Thoracic aorta (tissue), 2 donors: ENCODE measurements at regions not wholly inside any gene's neighbourhood (a gene's known extent, or its start where the extent isn't known, plus 50 kb on each side); places are given as distances from the start of the nearest gene placed in this dataset.
A peak's percentile ranks its signal among the peaks of the same experiment; 100 is the strongest.

Source experiments
- ATAC-seq: fragments of 150-250 bp; one replicate; pipeline ENCODE4 v1.8.0; 2017; ENCODE audit warnings: low read depth; ENCODE audit not compliant: insufficient number of reproducible peaks, low FRiP score
- DNase-seq: peaks from one replicate; pipeline ENCODE4 v3.0.0-alpha.2; 2020; ENCODE audit warnings: low spot score
- H3K27ac ChIP-seq, 2 donors: fragments of 200-600 bp; sonication (generic); 1 replicate in 1 of 2; 2 replicates in 1 of 2; pipeline ENCODE4 v1.5.1; 2016; ENCODE audit warnings: mild to moderate bottlenecking in 2 of 2, moderate library complexity in 2 of 2
- H3K27me3 ChIP-seq: fragments of 200-600 bp; sonication (generic); replicated peaks from 2 replicates; pipeline ENCODE4 v1.6.0; 2016; ENCODE audit warnings: mild to moderate bottlenecking; ENCODE audit not compliant: insufficient read depth
- H3K36me3 ChIP-seq: fragments of 200-600 bp; sonication (generic); one replicate; pipeline ENCODE4 v1.5.1; 2016
- H3K4me1 ChIP-seq, 2 donors: fragments of 200-600 bp; sonication (generic); 1 replicate in 1 of 2; 2 replicates in 1 of 2; pipeline versions ENCODE4 v1.5.1 to v1.6.0; 2016; ENCODE audit warnings: low read depth in 2 of 2, mild to moderate bottlenecking in 1 of 2; ENCODE audit not compliant: control insufficient read depth in 1 of 2
- H3K4me3 ChIP-seq: fragments of 200-600 bp; sonication (generic); 2 replicates; pipeline ENCODE4 v1.5.1; 2016; ENCODE audit warnings: mild to moderate bottlenecking
- H3K9me3 ChIP-seq: fragments of 200-600 bp; sonication (generic); 2 replicates; pipeline ENCODE4 v1.5.1; 2016
- CTCF ChIP-seq: fragments of 200-600 bp; sonication (generic); IDR thresholded peaks from one replicate; pipeline ENCODE4 v1.5.1; 2019; ENCODE audit warnings: antibody characterized with exemption

DNA sequence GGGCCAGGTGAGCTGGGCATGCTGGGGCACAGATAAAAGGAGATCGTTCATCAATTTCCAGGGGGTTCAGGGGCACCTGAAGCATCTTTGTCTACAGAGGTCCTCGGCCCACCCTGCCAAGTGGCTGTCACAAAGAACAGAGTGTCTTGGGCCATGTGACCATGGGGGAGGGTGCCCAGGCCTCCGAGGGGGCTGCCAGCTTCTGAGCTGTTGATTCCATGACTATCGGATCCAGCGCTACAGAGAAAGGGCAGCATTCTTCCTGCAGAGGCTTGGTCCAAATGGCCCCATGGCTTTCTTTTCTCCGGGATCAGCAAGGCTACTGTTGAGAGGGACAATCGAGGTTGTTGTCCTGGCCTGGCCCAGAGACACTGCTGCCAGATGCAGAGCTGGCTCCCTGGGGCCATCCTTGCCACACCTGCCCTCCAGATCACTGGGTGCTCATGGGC lies 289.2 kb downstream of the ZSWIM6 start:
- H3K27ac ChIP-seq, result peak overlapping the region in 1 of 2 donors; percentile 65
- H3K36me3 ChIP-seq, result no peaks in the 10 kb centered on the region
- TF ChIP-seq CTCF, result no peak
- no peak for ATAC-seq
- H3K9me3 ChIP-seq, result no peaks in the 10 kb centered on the region
- H3K4me1 ChIP-seq, result peaks cover 18 to 43% of the 10 kb centered on the region in 2 donors
- no peaks in the 10 kb centered on the region for H3K27me3 ChIP-seq
- DNase-seq, result no peak
- H3K4me3 ChIP-seq, result no peak overlapping the region

DNA sequence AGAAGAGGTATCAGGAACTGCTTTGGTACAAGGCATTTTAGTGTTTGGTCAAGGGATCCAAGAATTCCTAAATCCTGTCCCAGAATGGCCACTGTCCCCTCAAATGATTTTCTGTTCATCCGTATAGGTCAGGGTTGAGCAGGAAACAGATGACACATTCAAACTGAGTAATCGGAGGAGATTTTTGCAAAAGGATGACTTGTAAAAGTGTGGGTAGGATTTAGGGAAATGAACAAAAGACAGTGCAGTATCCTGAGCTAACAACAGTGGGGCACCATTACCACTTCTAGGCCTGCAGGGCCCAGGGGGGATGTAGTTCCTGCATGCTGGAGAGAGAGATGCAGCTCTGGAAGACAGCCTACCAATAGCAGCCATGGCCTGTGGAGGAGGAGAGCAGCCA lies 290.1 kb downstream of the ZSWIM6 start:
- no peak for ATAC-seq
- DNase-seq, result no peak
- H3K27ac ChIP-seq, result no peak overlapping the region
- no peak overlapping the region for H3K4me3 ChIP-seq
- H3K4me1 ChIP-seq, result peaks cover 18 to 46% of the 10 kb centered on the region in 2 donors
- H3K36me3 ChIP-seq, result no peaks in the 10 kb centered on the region
- H3K27me3 ChIP-seq, result no peaks in the 10 kb centered on the region
- no peaks in the 10 kb centered on the region for H3K9me3 ChIP-seq
- no peak for TF ChIP-seq CTCF

GRCh38 chr5:61623401-61624069 lies 291.5 kb downstream of the ZSWIM6 start:
- H3K27ac ChIP-seq, result no peak overlapping the region
- peaks cover 18 to 46% of the 10 kb centered on the region in 2 donors for H3K4me1 ChIP-seq
- no peaks in the 10 kb centered on the region for H3K36me3 ChIP-seq
- H3K9me3 ChIP-seq, result no peaks in the 10 kb centered on the region
- no peak overlapping the region for H3K4me3 ChIP-seq
- no peaks in the 10 kb centered on the region for H3K27me3 ChIP-seq
- TF ChIP-seq CTCF, result no peak
- ATAC-seq (no peak), DNase-seq (no peak)

DNA sequence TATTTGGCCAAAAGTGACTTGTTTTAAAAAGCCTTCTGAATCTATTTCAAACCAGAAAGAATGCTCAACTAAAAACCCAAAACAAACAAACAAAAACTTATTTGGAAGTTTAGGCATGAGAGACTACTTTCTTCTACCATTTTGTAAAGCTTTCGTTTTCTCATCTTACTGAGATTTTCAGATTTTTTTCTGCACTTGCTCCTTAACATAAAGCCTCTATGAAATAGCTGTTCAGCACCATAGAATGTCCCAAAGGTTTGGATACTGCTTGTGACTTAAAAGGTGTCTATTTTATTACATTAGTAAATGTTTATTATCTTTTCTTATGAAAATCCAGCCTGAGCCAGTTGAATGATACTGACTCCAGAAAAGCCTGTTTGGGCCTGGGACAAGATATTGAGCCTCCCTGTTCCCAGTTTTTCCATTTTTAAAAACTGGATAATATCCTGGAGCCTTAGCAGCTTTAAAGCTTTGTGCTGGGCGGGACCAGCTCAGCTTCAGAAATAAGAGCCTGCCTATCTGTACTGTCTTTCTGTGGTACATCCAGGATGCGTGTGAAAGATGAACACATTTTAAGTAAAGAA lies 292.6 kb downstream of the ZSWIM6 start:
- H3K36me3 ChIP-seq, result no peaks in the 10 kb centered on the region
- no peak for DNase-seq
- H3K4me3 ChIP-seq, result peak overlapping the region; percentile 83
- no peaks in the 10 kb centered on the region for H3K9me3 ChIP-seq
- no peak overlapping the region for H3K27ac ChIP-seq
- no peaks in the 10 kb centered on the region for H3K27me3 ChIP-seq
- TF ChIP-seq CTCF, result no peak
- peaks cover 14 to 40% of the 10 kb centered on the region in 2 donors for H3K4me1 ChIP-seq
- no peak for ATAC-seq

- Histone ChIP-seq H3K27me3 (no peaks in the 10 kb centered on the region), H3K4me3 (peak overlapping the region; percentile 83), H3K27ac (no peak overlapping the region), H3K36me3 (no peaks in the 10 kb centered on the region), H3K9me3 (no peaks in the 10 kb centered on the region), H3K4me1 (peaks cover 10 to 35% of the 10 kb centered on the region in 2 donors)
- DNase-seq, result no peak
- ATAC-seq, result no peak
- TF ChIP-seq CTCF, result no peak
Measured at GRCh38 chr5:61625137-61625561, 293.1 kb downstream of the ZSWIM6 start.
